ENCODE measurements at regions not wholly inside any gene's neighbourhood (a gene's known extent, or its start where the extent isn't known, plus 50 kb on each side); places are given as distances from the start of the nearest gene placed in this dataset.

GRCh38 chr7:115694424-115694823 lies 336.1 kb downstream of the TFEC start:
- TF ChIP-seq CTCF (IDR thresholded peaks at IDR 0.05), result no peak
- no peak for TF ChIP-seq POLR2A (IDR thresholded peaks at IDR 0.05)

All from esophagus squamous epithelium (tissue), 4 donors.